PFSK-1 (cell line): ENCODE measurements at regions not wholly inside any gene's neighbourhood (a gene's known extent, or its start where the extent isn't known, plus 50 kb on each side); places are given as distances from the start of the nearest gene placed in this dataset.

Experiments
- FOXP2 ChIP-seq: optimal IDR thresholded peaks from 2 replicates; pipeline ENCODE3; 2011; ENCODE audit warnings: borderline replicate concordance, control low read depth, inconsistent platforms; ENCODE audit not compliant: insufficient read depth; ENCODE audit errors: extremely low read length, extremely low read depth
- POLR2AphosphoS5 ChIP-seq: IDR thresholded peaks from 2 replicates; pipeline ENCODE4 v1.6.1; 2012; ENCODE audit warnings: low read depth, mild to moderate bottlenecking, control low read depth, low read length, moderate library complexity
- REST ChIP-seq, 2 experiments: IDR thresholded peaks; 2 replicates each; pipeline versions ENCODE4 v1.6.1 to v1.8.0; 2011 to 2012; ENCODE audit warnings: low read depth in 2 of 2, low read length in 2 of 2, control low read depth in 1 of 2, inconsistent platforms in 1 of 2, mild to moderate bottlenecking in 1 of 2, moderate library complexity in 1 of 2; ENCODE audit not compliant: insufficient read depth in 1 of 2
- SIN3A ChIP-seq: IDR thresholded peaks from 2 replicates; pipeline ENCODE4 v1.6.1; 2012; ENCODE audit warnings: mild to moderate bottlenecking, low read length, moderate library complexity, borderline replicate concordance; ENCODE audit not compliant: insufficient read depth
- TAF1 ChIP-seq: IDR thresholded peaks from 2 replicates; pipeline ENCODE4 v1.6.1; 2012; ENCODE audit warnings: low read length, control low read depth, borderline replicate concordance; ENCODE audit not compliant: insufficient read depth

- TF ChIP-seq REST (IDR thresholded peaks at IDR 0.05; ENCODE audit: insufficient read depth in 1 of 2, low read depth in 2 of 2, low read length in 2 of 2) (no peak), SIN3A (no peak), POLR2AphosphoS5 (no peak), FOXP2 (no peak), TAF1 (no peak)
Observed at GRCh38 chr2:176626796-176627195, 357.6 kb downstream of the MTX2 start.

- TF ChIP-seq FOXP2, result no peak
- no peak for TF ChIP-seq POLR2AphosphoS5
- TF ChIP-seq TAF1, result no peak
- no peak for TF ChIP-seq SIN3A
- TF ChIP-seq REST (IDR thresholded peaks at IDR 0.05; ENCODE audit: insufficient read depth in 1 of 2, low read depth in 2 of 2, low read length in 2 of 2), result no peak
Observed at GRCh38 chr2:176628438-176628837, 359.2 kb downstream of the MTX2 start.

- no peak for TF ChIP-seq SIN3A
- no peak for TF ChIP-seq FOXP2
- TF ChIP-seq REST (IDR thresholded peaks at IDR 0.05; ENCODE audit: insufficient read depth in 1 of 2, low read depth in 2 of 2, low read length in 2 of 2), result no peak
- no peak for TF ChIP-seq TAF1
- no peak for TF ChIP-seq POLR2AphosphoS5
Observed at GRCh38 chr2:176633754-176634153, 364.5 kb downstream of the MTX2 start.

- TF ChIP-seq FOXP2 (no peak), REST (IDR thresholded peaks at IDR 0.05; ENCODE audit: insufficient read depth in 1 of 2, low read depth in 2 of 2, low read length in 2 of 2) (no peak), POLR2AphosphoS5 (no peak), SIN3A (no peak), TAF1 (no peak)
Observed at GRCh38 chr2:176636401-176636800, 367.2 kb downstream of the MTX2 start.

GRCh38 chr2:176637142-176637485 lies 367.9 kb downstream of the MTX2 start:
- no peak for TF ChIP-seq SIN3A
- TF ChIP-seq REST (IDR thresholded peaks at IDR 0.05; ENCODE audit: insufficient read depth in 1 of 2, low read depth in 2 of 2, low read length in 2 of 2), result no peak
- no peak for TF ChIP-seq FOXP2
- TF ChIP-seq POLR2AphosphoS5, result no peak
- no peak for TF ChIP-seq TAF1
